KMS-11 (cell line): ENCODE measurements at regions not wholly inside any gene's neighbourhood (a gene's known extent, or its start where the extent isn't known, plus 50 kb on each side); places are given as distances from the start of the nearest gene placed in this dataset.

Experiments
- H2AFZ ChIP-seq: fragments of 200-600 bp; sonication (generic); 2 replicates; pipeline ENCODE4 v1.6.1; 2016; ENCODE audit warnings: antibody characterized with exemption, mixed run types, low read depth
- H3K27ac ChIP-seq: fragments of 200-600 bp; sonication (generic); 2 replicates; pipeline ENCODE4 v1.6.1; 2016; ENCODE audit warnings: mild to moderate bottlenecking, mixed run types
- H3K27me3 ChIP-seq: fragments of 200-600 bp; sonication (generic); 2 replicates; pipeline ENCODE4 v1.6.1; 2017; ENCODE audit warnings: mild to moderate bottlenecking, low read depth, mixed run types, moderate library complexity; ENCODE audit not compliant: insufficient read depth
- H3K36me3 ChIP-seq: fragments of 200-600 bp; sonication (generic); 2 replicates; pipeline ENCODE4 v1.6.1; 2017; ENCODE audit warnings: mild to moderate bottlenecking, mixed run types; ENCODE audit not compliant: insufficient read depth
- H3K4me1 ChIP-seq: fragments of 200-600 bp; sonication (generic); 2 replicates; pipeline ENCODE4 v1.6.1; 2016; ENCODE audit warnings: mild to moderate bottlenecking, low read depth, mixed run types; ENCODE audit not compliant: poor library complexity, severe bottlenecking
- H3K4me2 ChIP-seq: fragments of 200-600 bp; sonication (generic); 2 replicates; pipeline ENCODE4 v1.7.0; 2016; ENCODE audit warnings: mild to moderate bottlenecking, mixed run types
- H3K4me3 ChIP-seq: fragments of 200-600 bp; sonication (generic); IDR thresholded peaks from 2 replicates; pipeline ENCODE4 v1.6.1; 2017; ENCODE audit warnings: low read depth, low read length, mixed read lengths; ENCODE audit not compliant: insufficient read depth
- H3K79me2 ChIP-seq: fragments of 200-600 bp; sonication (generic); 2 replicates; pipeline ENCODE4 v1.6.1; 2016; ENCODE audit warnings: low read depth, mixed run types; ENCODE audit not compliant: insufficient read depth
- H3K9ac ChIP-seq: fragments of 200-600 bp; sonication (generic); 2 replicates; pipeline ENCODE4 v1.6.1; 2016; ENCODE audit warnings: mild to moderate bottlenecking, mixed run types
- H4K20me1 ChIP-seq: fragments of 200-600 bp; sonication (generic); 2 replicates; pipeline ENCODE4 v1.6.1; 2016; ENCODE audit warnings: mild to moderate bottlenecking, mixed run types; ENCODE audit not compliant: insufficient read depth
- CTCF ChIP-seq: fragments of 200-600 bp; sonication (generic); conservative IDR thresholded peaks from 2 replicates; pipeline ENCODE4 v1.6.1; 2017; ENCODE audit warnings: low read depth, mild to moderate bottlenecking, antibody characterized with exemption, low read length, moderate library complexity, mixed read lengths

DNA sequence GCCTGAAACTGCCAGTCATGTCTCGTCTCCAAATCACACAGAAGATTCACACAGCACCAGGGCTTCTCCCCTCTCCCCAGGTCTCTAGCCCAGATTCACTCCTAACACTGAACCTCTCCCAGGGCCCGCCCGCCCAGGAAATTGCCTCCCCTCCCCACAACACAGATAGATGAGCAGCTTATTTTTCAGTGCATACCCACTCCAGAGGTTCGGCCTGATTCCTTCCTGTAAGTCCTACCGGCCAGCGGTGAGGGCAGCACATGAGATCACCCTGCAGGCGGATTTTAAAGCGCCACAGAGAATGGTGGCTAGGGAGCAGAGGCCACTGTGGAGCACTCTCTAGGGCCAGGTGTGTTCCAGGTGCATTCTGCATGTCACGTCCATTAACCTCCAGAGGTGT, 301.8 kb downstream of the IRF8 start:
- H3K36me3 ChIP-seq, result no peaks in the 10 kb centered on the region
- TF ChIP-seq CTCF, result no peak
- H2AFZ ChIP-seq, result no peak overlapping the region
- peaks cover 78% of the 10 kb centered on the region for H3K27me3 ChIP-seq
- H4K20me1 ChIP-seq, result no peaks in the 10 kb centered on the region
- H3K79me2 ChIP-seq, result no peaks in the 10 kb centered on the region
- no peak overlapping the region for H3K9ac ChIP-seq
- no peaks in the 10 kb centered on the region for H3K4me1 ChIP-seq
- no peak overlapping the region for H3K27ac ChIP-seq
- H3K4me3 ChIP-seq, result no peak overlapping the region
- no peak overlapping the region for H3K4me2 ChIP-seq

GRCh38 chr16:86201746-86202145, 302.8 kb downstream of the IRF8 start:
- Histone ChIP-seq H3K4me2 (no peak overlapping the region), H3K4me1 (no peaks in the 10 kb centered on the region), H3K79me2 (no peaks in the 10 kb centered on the region), H4K20me1 (no peaks in the 10 kb centered on the region), H3K27me3 (peaks cover 76% of the 10 kb centered on the region), H3K9ac (no peak overlapping the region), H3K4me3 (no peak overlapping the region), H2AFZ (no peak overlapping the region), H3K36me3 (no peaks in the 10 kb centered on the region), H3K27ac (no peak overlapping the region)
- no peak for TF ChIP-seq CTCF

GRCh38 chr16:86202267-86202666, 303.3 kb downstream of the IRF8 start:
- H3K27ac ChIP-seq, result no peak overlapping the region
- H3K9ac ChIP-seq, result no peak overlapping the region
- no peaks in the 10 kb centered on the region for H4K20me1 ChIP-seq
- H2AFZ ChIP-seq, result no peak overlapping the region
- H3K27me3 ChIP-seq, result peaks cover 70% of the 10 kb centered on the region
- no peak overlapping the region for H3K4me2 ChIP-seq
- no peaks in the 10 kb centered on the region for H3K4me1 ChIP-seq
- no peaks in the 10 kb centered on the region for H3K36me3 ChIP-seq
- no peaks in the 10 kb centered on the region for H3K79me2 ChIP-seq
- H3K4me3 ChIP-seq, result no peak overlapping the region
- no peak for TF ChIP-seq CTCF

DNA sequence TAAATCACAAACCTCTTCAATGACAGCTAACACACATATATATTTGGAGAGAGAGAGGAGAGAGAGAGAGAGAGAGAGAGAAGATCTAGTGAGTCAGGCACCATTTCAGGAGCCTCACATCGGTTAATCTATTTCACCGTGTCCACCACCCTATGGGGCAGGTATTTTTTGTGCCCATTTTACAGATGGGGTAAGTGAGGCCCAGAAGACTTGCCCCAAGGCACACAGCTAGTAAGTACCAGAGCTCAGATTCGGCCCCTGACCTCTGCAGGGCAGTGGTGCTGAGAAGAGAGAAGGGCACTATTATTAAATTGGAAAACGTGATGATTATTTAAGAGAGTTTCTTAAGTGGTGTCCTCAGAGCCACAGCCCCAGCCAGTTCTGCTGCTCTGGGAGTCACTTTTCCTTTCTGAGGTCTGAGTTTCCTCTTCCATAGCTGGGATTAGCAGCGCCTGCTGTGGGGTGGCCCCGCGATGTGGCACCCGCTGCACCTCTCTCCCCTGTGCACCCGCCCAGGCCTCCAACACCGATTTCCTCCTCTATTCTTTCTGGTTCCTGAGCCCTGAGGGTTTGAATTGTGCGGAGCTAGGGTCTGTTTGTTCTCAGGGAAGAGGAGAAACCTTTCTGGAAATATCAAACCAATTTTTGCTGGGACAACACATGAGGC, 303.9 kb downstream of the IRF8 start:
- no peaks in the 10 kb centered on the region for H3K79me2 ChIP-seq
- H3K27me3 ChIP-seq, result peaks cover 64% of the 10 kb centered on the region
- no peak for TF ChIP-seq CTCF
- H4K20me1 ChIP-seq, result no peaks in the 10 kb centered on the region
- no peak overlapping the region for H3K27ac ChIP-seq
- H3K36me3 ChIP-seq, result no peaks in the 10 kb centered on the region
- no peak overlapping the region for H3K4me2 ChIP-seq
- H3K4me1 ChIP-seq, result no peaks in the 10 kb centered on the region
- no peak overlapping the region for H2AFZ ChIP-seq
- no peak overlapping the region for H3K9ac ChIP-seq
- no peak overlapping the region for H3K4me3 ChIP-seq
